Parathyroid adenoma (tissue), 2 donors: ENCODE measurements at regions not wholly inside any gene's neighbourhood (a gene's known extent, or its start where the extent isn't known, plus 50 kb on each side); places are given as distances from the start of the nearest gene placed in this dataset.
A peak's percentile ranks its signal among the peaks of the same experiment; 100 is the strongest.
"Not testable (repeated sequence)": the region's sequence is repeated elsewhere in the genome, so short reads cannot be mapped to it uniquely, and the experiment has no call there.

Experiments used
- H2AFZ ChIP-seq: fragments of 300-600 bp; sonication (generic); one replicate; pipeline ENCODE4 v1.7.0; 2017; ENCODE audit warnings: antibody characterized with exemption, mild to moderate bottlenecking
- H3K27ac ChIP-seq: fragments of 300-600 bp; sonication (generic); one replicate; pipeline ENCODE4 v1.7.0; 2017
- H3K27me3 ChIP-seq: fragments of 300-600 bp; sonication (generic); one replicate; pipeline ENCODE4 v1.7.0; 2017; ENCODE audit warnings: low read length; ENCODE audit not compliant: control insufficient read depth, insufficient read depth
- H3K36me3 ChIP-seq: fragments of 300-600 bp; sonication (generic); one replicate; pipeline ENCODE4 v1.7.0; 2017; ENCODE audit warnings: low read length; ENCODE audit not compliant: control insufficient read depth, insufficient read depth
- H3K4me1 ChIP-seq: fragments of 300-600 bp; sonication (generic); one replicate; pipeline ENCODE4 v1.7.0; 2017; ENCODE audit warnings: control low read depth
- H3K4me2 ChIP-seq: fragments of 300-600 bp; sonication (generic); one replicate; pipeline ENCODE4 v1.7.0; 2017; ENCODE audit warnings: low read length
- H3K4me3 ChIP-seq: fragments of 300-600 bp; sonication (generic); one replicate; pipeline ENCODE4 v1.7.0; 2017; ENCODE audit warnings: low read depth, low read length
- H3K79me2 ChIP-seq: fragments of 300-600 bp; sonication (generic); one replicate; pipeline ENCODE4 v1.7.0; 2017; ENCODE audit warnings: control low read depth
- H3K9ac ChIP-seq: fragments of 300-600 bp; sonication (generic); one replicate; pipeline ENCODE4 v1.7.0; 2017; ENCODE audit warnings: mild to moderate bottlenecking
- H3K9me3 ChIP-seq: fragments of 300-600 bp; sonication (generic); one replicate; pipeline ENCODE4 v1.7.0; 2017; ENCODE audit warnings: low read length; ENCODE audit not compliant: control insufficient read depth
- TF ChIP-seq, protein P1 (sequence below): fragments of 300-600 bp; sonication (generic); IDR thresholded peaks from one replicate; pipeline ENCODE4 v1.7.0; 2017; ENCODE audit warnings: antibody characterized with exemption, mild to moderate bottlenecking
- donor health status: primary hyperparathyroidism.

DNA sequence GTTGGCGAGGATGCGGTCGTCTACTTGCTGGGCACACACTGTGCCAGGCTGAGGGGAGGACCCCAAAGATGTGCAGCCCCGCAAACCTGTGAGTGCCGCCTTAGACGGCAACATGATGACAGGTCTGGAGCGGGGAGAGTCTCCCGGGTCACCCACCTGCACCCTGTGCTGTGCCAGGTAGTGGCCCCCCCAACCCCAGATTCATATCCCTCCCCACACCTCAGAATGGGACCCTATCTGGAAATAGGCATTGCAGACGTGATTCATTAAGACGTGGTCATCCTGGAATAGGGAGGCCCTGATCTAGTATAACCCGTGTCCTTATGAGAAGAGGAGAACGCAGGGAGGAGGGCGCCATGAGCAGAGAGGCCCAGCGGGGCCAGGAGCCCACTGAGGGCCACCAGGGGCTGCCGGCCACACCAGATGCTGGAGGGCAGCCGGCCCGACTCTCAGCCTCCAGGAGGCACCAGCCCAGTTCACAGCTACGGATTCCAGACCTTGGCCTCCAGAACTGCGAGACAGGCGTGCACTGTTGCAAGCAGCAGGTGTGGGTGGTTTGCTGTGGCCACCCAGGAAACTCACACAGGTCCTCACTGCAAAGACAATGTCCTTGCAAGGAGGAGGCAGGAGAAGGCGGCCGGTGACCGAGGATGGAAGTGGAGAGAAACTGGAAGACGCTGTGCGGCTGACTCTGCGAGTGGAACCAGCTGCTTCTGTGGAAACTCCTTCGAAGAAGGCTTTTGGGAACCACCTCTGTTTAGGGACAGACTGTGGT, 131.9 kb upstream of the LPCAT1 start:
- H2AFZ ChIP-seq, result no peak overlapping the region
- H3K9me3 ChIP-seq, result no peaks in the 10 kb centered on the region
- H3K4me2 ChIP-seq, result no peak overlapping the region
- no peaks in the 10 kb centered on the region for H3K4me1 ChIP-seq
- no peaks in the 10 kb centered on the region for H3K79me2 ChIP-seq
- H3K9ac ChIP-seq, result no peak overlapping the region
- no peaks in the 10 kb centered on the region for H3K27me3 ChIP-seq
- H3K4me3 ChIP-seq, result no peak overlapping the region
- H3K27ac ChIP-seq, result no peak overlapping the region
- TF ChIP-seq, protein P1, sequence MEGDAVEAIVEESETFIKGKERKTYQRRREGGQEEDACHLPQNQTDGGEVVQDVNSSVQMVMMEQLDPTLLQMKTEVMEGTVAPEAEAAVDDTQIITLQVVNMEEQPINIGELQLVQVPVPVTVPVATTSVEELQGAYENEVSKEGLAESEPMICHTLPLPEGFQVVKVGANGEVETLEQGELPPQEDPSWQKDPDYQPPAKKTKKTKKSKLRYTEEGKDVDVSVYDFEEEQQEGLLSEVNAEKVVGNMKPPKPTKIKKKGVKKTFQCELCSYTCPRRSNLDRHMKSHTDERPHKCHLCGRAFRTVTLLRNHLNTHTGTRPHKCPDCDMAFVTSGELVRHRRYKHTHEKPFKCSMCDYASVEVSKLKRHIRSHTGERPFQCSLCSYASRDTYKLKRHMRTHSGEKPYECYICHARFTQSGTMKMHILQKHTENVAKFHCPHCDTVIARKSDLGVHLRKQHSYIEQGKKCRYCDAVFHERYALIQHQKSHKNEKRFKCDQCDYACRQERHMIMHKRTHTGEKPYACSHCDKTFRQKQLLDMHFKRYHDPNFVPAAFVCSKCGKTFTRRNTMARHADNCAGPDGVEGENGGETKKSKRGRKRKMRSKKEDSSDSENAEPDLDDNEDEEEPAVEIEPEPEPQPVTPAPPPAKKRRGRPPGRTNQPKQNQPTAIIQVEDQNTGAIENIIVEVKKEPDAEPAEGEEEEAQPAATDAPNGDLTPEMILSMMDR, result no peak
- no peaks in the 10 kb centered on the region for H3K36me3 ChIP-seq

DNA sequence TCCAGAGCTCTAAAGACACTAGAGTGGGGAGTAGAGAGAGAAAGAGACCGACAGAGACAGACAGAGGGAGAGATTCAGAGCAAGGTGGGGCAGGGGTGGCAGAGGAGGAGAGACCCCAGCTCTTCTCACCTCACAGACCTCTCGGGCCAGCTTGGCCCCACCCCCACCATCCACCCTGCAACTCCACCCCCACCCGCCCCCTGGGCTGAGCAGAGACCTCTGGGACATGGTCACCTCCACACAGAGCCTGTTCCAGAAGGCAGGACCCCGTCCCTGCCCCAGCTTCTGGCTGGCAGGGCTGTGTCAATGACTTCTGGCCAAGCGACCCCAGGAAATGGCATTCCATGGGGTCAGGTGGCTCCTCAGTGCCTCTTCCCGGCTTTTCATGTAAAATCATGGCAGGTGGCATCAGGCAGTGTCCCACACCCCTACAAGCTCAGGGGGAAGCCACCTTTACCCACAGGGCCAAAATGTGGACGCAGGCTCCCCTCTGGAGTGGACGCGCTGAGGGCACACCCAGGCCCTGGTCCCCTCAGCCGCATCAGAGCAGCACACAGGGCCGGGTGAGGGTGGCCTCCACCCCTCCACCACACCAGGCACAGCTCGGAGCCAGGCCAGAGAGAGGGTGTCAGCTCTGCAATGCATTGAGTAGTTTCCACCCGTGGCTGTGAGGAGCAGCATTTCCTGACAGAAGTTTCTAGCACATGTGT, 131.2 kb upstream of the LPCAT1 start:
- no peak overlapping the region for H3K9ac ChIP-seq
- H3K4me2 ChIP-seq, result no peak overlapping the region
- H3K79me2 ChIP-seq, result no peaks in the 10 kb centered on the region
- no peaks in the 10 kb centered on the region for H3K4me1 ChIP-seq
- H3K36me3 ChIP-seq, result no peaks in the 10 kb centered on the region
- no peak overlapping the region for H3K4me3 ChIP-seq
- TF ChIP-seq, protein P1, result no peak
- no peak overlapping the region for H2AFZ ChIP-seq
- no peak overlapping the region for H3K27ac ChIP-seq
- no peaks in the 10 kb centered on the region for H3K27me3 ChIP-seq
- no peaks in the 10 kb centered on the region for H3K9me3 ChIP-seq

DNA sequence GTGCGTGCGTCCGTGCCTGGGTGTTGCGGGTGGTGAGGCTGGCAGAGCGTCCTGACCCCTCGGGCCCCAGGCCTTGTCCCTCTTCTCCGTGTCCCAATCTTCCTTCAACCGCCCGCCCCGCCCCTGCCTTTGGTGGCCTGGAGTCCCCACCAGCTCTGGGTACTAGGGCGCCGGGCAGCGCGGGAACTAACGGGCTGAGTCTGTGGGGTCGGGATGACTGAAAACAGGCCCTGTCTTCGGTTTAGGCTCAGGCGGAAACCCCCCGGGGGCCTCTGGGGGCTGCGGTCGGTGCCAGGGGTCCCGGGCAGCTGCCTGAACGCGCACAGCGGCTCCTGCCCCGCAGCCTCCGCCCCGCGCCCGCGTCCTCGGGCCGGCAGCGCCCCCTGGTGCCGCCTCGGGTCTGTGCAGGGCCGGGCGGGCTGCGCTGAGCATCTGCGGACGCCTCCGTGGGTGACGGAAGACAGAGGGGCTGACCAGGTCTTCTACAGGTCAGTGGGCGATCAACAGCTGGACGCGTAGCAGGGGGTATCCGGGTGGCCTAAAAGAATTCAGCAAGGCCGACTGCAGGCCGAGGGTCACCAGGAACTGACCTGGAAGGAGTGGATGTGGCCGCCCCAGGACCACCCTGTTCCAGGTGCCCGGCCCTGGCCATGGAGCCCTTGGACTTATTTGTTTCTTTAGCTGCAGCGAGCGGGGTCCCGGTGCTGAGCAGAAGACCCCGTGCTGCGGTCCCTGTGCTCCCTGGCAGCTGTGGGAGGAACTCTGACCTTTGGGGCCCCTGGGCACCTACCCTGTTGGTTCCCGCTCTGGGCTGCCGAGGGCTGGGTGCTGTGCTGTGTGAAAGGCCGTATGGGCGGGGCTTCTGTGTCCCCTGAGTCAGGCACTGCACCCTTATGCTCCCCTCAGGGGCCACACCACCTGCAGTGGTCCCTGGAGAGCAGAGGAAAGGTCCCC, 130.2 kb upstream of the LPCAT1 start:
- H3K9me3 ChIP-seq, H3K4me3 ChIP-seq, H3K27ac ChIP-seq, H3K79me2 ChIP-seq, H2AFZ ChIP-seq, H3K36me3 ChIP-seq, H3K4me2 ChIP-seq, H3K9ac ChIP-seq, H3K27me3 ChIP-seq, H3K4me1 ChIP-seq: not testable (repeated sequence)
- TF ChIP-seq, protein P1, result peak; percentile 53

DNA sequence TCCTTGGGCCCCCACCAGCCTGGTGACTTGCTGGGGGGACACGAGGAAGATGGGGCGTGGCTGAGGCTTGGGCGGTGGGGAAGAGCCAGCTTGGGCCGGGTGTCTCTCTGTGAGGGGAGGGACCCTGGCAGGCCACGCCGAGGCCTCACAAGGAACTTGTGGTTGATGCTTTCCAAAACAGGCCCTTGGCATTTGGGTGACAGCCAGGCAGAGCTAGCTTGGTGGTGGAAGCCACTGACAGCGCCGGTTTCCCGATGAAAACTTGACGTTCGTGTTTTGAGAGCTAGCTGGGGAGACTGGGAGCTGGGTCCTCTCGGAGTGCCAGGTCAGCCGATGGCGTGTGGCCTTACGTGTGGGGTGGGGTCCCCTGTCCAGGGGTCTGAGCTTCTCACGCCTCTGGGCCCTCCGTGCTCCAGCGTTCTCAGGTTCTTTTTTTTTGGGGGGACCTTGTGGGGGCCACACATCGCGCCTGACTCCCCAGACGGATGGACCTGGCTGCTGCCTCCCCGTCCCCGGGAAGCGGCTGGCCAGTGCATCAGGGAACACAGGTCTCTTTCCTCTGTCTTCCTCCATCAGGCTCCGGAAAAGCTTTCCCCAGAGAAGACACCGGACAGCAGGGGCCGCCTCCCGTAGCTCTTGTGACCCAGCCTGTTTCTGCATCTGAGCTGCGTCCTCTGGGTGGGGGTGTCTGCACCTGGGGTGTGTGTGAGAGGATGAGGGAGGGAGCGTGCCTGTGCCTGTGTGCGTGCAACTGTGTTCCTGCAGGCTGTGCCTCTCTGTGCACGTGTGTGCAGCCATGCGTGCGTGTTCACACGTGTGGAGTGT, 129.3 kb upstream of the LPCAT1 start:
- Histone ChIP-seq H3K36me3 (no peaks in the 10 kb centered on the region), H3K79me2 (no peaks in the 10 kb centered on the region), H3K4me1 (no peaks in the 10 kb centered on the region), H3K27me3 (no peaks in the 10 kb centered on the region), H2AFZ (no peak overlapping the region), H3K4me3 (no peak overlapping the region), H3K27ac (no peak overlapping the region), H3K9ac (no peak overlapping the region), H3K9me3 (no peaks in the 10 kb centered on the region), H3K4me2 (no peak overlapping the region)
- TF ChIP-seq, protein P1, result no peak
